ENCODE measurements at regions not wholly inside any gene's neighbourhood (a gene's known extent, or its start where the extent isn't known, plus 50 kb on each side); places are given as distances from the start of the nearest gene placed in this dataset.

GRCh38 chr4:187070740-187071139 lies 347.1 kb upstream of the FAT1 start:
- TF ChIP-seq POLR2AphosphoS5 (IDR thresholded peaks at IDR 0.05) (no peak), EP300 (IDR thresholded peaks at IDR 0.05) (no peak)
- TF ChIP-seq, protein P1, sequence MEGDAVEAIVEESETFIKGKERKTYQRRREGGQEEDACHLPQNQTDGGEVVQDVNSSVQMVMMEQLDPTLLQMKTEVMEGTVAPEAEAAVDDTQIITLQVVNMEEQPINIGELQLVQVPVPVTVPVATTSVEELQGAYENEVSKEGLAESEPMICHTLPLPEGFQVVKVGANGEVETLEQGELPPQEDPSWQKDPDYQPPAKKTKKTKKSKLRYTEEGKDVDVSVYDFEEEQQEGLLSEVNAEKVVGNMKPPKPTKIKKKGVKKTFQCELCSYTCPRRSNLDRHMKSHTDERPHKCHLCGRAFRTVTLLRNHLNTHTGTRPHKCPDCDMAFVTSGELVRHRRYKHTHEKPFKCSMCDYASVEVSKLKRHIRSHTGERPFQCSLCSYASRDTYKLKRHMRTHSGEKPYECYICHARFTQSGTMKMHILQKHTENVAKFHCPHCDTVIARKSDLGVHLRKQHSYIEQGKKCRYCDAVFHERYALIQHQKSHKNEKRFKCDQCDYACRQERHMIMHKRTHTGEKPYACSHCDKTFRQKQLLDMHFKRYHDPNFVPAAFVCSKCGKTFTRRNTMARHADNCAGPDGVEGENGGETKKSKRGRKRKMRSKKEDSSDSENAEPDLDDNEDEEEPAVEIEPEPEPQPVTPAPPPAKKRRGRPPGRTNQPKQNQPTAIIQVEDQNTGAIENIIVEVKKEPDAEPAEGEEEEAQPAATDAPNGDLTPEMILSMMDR (IDR thresholded peaks at IDR 0.05), result no peak

Data from gastroesophageal sphincter (tissue), 3 donors.